Inferior parietal cortex (tissue), 1 donor: ENCODE measurements at regions not wholly inside any gene's neighbourhood (a gene's known extent, or its start where the extent isn't known, plus 50 kb on each side); places are given as distances from the start of the nearest gene placed in this dataset.
"Not testable (repeated sequence)": the region's sequence is repeated elsewhere in the genome, so short reads cannot be mapped to it uniquely, and the experiment has no call there.

Experiments used
- DNase-seq: peaks from one replicate; pipeline ENCODE4 v3.0.0-alpha.2; 2016; ENCODE audit errors: extremely low spot score

DNA sequence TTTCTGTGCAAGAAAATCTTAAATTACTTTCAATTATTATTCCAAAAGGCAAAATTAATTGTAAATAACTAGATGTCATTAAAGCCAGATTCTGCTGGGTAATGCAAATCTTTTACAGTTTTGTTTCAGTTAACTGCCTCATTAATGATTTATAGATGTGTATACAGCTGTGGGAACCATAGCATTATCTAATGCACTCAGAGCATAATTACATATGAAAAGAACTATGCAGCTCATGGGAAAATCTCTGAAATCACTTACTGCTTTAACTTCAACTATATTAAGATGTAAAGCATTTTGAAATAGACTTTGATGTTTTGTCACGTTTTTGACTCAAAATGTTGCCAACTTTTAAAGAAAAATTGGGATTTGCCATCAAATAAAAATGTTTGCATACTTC is 630.3 kb upstream of the KLHL4 start:
- no peak for DNase-seq

GRCh38 chrX:86910027-86910426 is 607.6 kb upstream of the KLHL4 start:
- no peak for DNase-seq

GRCh38 chrX:86910602-86911311 is 606.8 kb upstream of the KLHL4 start:
- no peak for DNase-seq

GRCh38 chrX:86914569-86914968 is 603.0 kb upstream of the KLHL4 start:
- DNase-seq = no peak

- DNase-seq = no peak
Observed at GRCh38 chrX:86917959-86918358, 599.6 kb upstream of the KLHL4 start.

- no peak for DNase-seq
Observed at GRCh38 chrX:86930419-86930818, 587.2 kb upstream of the KLHL4 start.

GRCh38 chrX:86935988-86936387 is 581.6 kb upstream of the KLHL4 start:
- no peak for DNase-seq

DNA sequence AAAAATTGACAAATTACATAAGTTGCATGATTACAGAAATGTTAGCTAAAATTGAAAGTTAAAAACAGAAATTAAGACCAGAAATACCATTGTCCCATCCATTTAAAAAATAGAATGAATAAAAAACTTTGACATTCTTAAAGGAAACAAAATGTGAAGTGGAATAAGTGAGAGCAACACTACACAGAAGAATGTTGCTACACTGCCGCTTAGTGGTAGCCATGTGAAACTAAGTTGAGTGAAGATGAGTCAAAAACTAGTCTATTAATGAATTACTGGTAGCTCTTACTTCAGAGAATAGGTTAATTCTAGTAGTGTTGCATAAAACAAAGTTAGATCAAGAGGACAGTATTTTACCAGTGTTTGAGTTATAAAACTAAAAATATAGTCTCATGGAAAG is 571.0 kb upstream of the KLHL4 start:
- peak; percentile 10 for DNase-seq

DNA sequence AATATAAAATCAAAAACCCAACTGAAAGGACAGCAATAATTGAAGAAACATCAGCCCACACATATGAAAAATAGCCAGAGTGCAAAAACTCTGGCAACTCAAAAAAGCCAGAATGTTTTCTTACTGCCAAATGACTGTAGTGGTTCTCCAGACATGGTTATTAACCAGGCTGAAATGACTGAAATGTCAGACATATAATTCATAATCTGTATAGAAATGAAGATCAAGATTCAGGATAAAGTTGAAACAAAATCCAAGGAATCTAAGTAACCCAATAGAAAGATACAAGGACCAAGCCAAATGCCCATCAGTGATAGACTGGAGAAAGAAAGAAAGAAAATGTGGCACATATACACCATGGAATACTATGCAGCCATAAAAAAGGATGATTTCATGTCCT is 553.3 kb upstream of the KLHL4 start:
- DNase-seq = no peak

DNA sequence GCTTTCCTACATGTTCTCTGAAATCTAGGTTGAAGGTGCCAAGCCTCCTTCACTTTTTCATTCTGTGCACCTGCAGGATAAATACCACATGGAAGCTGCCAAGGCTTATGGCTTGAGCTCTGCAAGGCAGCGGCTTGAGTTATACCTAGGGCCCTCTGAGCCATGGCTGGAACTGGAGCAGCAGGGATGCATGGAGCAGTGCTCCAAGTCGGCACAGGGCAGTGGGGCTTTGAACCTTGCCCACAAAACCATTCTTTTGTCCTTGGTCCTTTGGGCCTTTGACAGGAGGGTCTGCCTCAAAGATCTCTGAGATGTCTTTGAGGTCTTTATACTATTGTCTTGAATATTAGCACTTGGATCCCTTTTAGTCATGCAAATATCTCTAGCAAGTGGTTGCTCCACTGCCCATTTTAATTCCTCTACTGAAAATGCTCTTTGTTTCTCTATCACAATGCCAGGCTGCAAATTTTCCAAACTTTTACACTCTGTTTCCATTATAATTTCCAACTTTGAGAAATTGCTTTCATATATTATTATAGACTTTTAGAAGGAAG is 536.2 kb upstream of the KLHL4 start:
- no peak for DNase-seq

GRCh38 chrX:86987351-86987750 is 530.3 kb upstream of the KLHL4 start:
- not testable (repeated sequence) for DNase-seq

- DNase-seq = no peak
Observed at GRCh38 chrX:87003031-87003430, 514.6 kb upstream of the KLHL4 start.

DNA sequence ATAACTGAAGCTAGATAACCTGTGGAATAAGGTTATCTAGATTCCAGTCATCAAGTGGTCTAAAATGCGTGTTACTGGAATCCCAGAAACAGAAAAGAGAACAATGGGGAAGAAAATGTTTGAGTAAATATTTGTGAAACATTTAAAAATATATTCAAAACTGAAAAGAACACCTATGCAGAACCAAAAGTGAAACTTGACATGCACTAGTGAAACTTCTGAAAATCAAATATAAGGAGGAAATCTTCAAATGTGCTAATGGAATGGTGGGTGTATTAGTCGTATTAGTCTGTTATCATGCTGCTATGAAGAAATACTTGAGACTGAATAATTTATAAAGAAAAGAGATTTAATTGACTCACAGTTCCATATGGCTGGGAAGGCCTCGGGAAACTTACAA is 512.4 kb upstream of the KLHL4 start:
- no peak for DNase-seq

DNA sequence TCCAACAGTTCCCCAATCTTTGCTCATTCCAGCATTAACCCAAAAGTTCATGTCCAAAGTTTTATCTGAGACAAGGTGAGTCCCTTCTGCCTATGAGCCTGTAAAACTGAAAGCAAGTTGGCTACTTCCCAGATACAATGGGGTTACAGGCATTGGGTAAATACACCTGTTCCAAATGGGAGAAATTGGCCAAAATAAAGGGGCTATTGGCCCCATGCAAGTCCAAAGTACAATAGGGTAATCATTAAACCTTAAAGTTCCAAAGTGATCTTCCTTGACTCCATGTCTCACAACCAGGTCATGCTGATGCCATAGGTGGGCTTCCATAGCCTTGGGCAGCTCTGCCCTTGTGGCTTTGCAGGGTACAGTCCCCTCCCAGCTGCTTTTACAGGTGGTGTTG is 511.7 kb upstream of the KLHL4 start:
- no peak for DNase-seq

- DNase-seq = no peak
Observed at GRCh38 chrX:87006561-87006960, 511.0 kb upstream of the KLHL4 start.

DNA sequence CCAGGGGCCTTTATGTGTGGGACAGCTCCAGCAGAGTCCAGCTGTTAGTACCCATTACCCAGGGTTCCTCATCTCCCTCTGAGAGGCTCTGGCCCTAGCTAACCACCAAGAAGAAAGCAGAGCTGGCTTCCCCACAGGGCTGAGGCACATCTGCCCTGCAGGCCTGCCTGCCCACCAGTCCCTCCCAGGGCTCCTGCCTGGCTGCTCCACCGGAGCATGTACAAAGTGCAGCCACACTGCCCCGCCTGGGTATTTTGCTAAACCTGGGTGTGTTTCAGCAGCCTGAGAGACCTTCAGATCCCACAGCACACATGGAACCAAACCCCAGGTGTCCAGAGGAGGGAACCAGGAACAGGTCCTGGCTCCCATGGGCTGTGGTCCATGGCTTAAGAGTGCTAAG is 500.4 kb upstream of the KLHL4 start:
- DNase-seq = no peak

- DNase-seq = not testable (repeated sequence)
Observed at GRCh38 chrX:87033115-87033514, 484.5 kb upstream of the KLHL4 start.

GRCh38 chrX:87045352-87045751 is 472.2 kb upstream of the KLHL4 start:
- DNase-seq = no peak

GRCh38 chrX:87049567-87049966 is 468.0 kb upstream of the KLHL4 start:
- no peak for DNase-seq

DNA sequence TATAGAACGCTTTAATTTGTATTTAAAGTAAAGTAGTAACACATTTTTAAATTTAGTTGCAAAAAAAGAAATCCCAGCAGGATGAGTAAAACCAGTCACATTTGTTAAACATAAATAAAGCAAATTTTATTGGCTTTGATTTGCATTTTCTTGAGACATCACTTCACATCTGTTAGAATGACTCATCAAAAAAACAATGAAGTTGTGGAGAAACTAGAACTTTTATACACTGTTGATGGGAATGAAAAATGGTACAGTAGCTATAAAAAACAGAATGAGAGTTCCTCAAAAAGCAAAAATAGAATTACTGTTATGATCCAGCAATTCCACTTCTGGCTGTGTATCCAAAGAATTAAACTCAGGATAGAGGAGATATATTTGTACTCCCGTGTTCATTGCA is 454.0 kb upstream of the KLHL4 start:
- DNase-seq = no peak

GRCh38 chrX:87064502-87064901 is 453.1 kb upstream of the KLHL4 start:
- no peak for DNase-seq

- no peak for DNase-seq
Observed at GRCh38 chrX:87067795-87068369, 449.7 kb upstream of the KLHL4 start.

GRCh38 chrX:87078231-87078630 is 439.4 kb upstream of the KLHL4 start:
- DNase-seq = no peak

DNA sequence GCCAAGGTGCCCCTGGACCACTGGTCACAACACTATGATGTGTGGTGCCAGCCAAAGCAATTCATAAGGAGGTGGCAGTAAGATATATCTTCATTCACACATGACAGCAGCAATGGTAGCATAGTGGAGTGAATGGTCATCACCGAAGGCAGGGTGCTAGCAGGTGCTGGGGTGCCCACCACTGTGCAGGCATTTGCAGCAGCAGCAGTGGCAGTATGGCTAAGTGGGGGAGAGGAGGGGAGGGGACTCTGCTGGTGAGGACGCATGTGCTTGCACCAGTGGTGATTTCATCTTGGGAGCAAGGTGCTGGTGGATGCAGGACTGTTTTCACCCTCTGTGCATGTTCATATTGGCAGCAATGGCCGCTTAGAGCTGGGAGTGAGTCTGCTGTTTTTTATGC is 419.1 kb upstream of the KLHL4 start:
- no peak for DNase-seq
